Osteoblast (primary cell): ENCODE measurements at regions not wholly inside any gene's neighbourhood (a gene's known extent, or its start where the extent isn't known, plus 50 kb on each side); places are given as distances from the start of the nearest gene placed in this dataset.

Experiments
- DNase-seq: peaks from one replicate; pipeline ENCODE4 v3.0.0; 2011; ENCODE audit warnings: low spot score, mixed read lengths; ENCODE audit not compliant: insufficient read length; ENCODE audit errors: missing footprints
- H2AFZ ChIP-seq: 2 replicates; pipeline ENCODE4 v1.6.0; 2011; ENCODE audit warnings: mild to moderate bottlenecking, low read length
- H3K27ac ChIP-seq: 2 replicates; pipeline ENCODE4 v1.5.1; 2011; ENCODE audit warnings: mild to moderate bottlenecking, low read depth, low read length, moderate library complexity
- H3K27me3 ChIP-seq: 2 replicates; pipeline ENCODE4 v1.6.0; 2012; ENCODE audit warnings: mild to moderate bottlenecking, control low read depth, inconsistent platforms, low read length, moderate library complexity; ENCODE audit not compliant: insufficient read depth
- H3K36me3 ChIP-seq: 2 replicates; pipeline ENCODE4 v1.5.1; 2011; ENCODE audit warnings: mild to moderate bottlenecking, low read length, control low read depth, moderate library complexity; ENCODE audit not compliant: insufficient read depth
- H3K4me1 ChIP-seq: 2 replicates; pipeline ENCODE4 v1.5.1; 2011; ENCODE audit warnings: mild to moderate bottlenecking, low read length, control low read depth, moderate library complexity; ENCODE audit not compliant: insufficient read depth
- H3K4me2 ChIP-seq: 2 replicates; pipeline ENCODE4 v1.6.0; 2011; ENCODE audit warnings: mild to moderate bottlenecking, low read length; ENCODE audit not compliant: insufficient read depth
- H3K4me3 ChIP-seq: fragments of 200-600 bp; sonication (generic); 3 replicates; pipeline ENCODE4 v1.5.1; 2012; ENCODE audit warnings: mild to moderate bottlenecking, low read length, inconsistent platforms; ENCODE audit not compliant: insufficient read depth
- H3K79me2 ChIP-seq: 2 replicates; pipeline ENCODE4 v1.6.0; 2012; ENCODE audit warnings: mild to moderate bottlenecking, low read length, control low read depth, inconsistent platforms; ENCODE audit not compliant: insufficient read depth
- H3K9me3 ChIP-seq: 2 replicates; pipeline ENCODE4 v1.5.1; 2011; ENCODE audit warnings: low read depth, low read length, control low read depth
- H4K20me1 ChIP-seq: 2 replicates; pipeline ENCODE4 v1.6.0; 2012; ENCODE audit warnings: mild to moderate bottlenecking, low read length, control low read depth; ENCODE audit not compliant: insufficient read depth
- CTCF ChIP-seq: IDR thresholded peaks from 2 replicates; pipeline ENCODE4 v1.5.1; 2011; ENCODE audit warnings: mild to moderate bottlenecking, low read depth, low read length, moderate library complexity; ENCODE audit errors: extremely low read depth

GRCh38 chr18:29077344-29077743 is 900.4 kb upstream of the CDH2 start:
- Histone ChIP-seq H3K36me3 (no peaks in the 10 kb centered on the region), H3K27ac (no peak overlapping the region), H3K4me1 (no peaks in the 10 kb centered on the region), H3K79me2 (no peaks in the 10 kb centered on the region), H3K4me2 (no peak overlapping the region), H3K27me3 (no peaks in the 10 kb centered on the region), H4K20me1 (no peaks in the 10 kb centered on the region), H3K9me3 (no peaks in the 10 kb centered on the region), H2AFZ (no peak overlapping the region), H3K4me3 (no peak overlapping the region)
- TF ChIP-seq CTCF: no peak
- DNase-seq: no peak

- Histone ChIP-seq H3K4me2 (no peak overlapping the region), H3K4me1 (no peaks in the 10 kb centered on the region), H3K27ac (no peak overlapping the region), H3K36me3 (no peaks in the 10 kb centered on the region), H4K20me1 (no peaks in the 10 kb centered on the region), H3K27me3 (no peaks in the 10 kb centered on the region), H2AFZ (no peak overlapping the region), H3K9me3 (no peaks in the 10 kb centered on the region), H3K79me2 (no peaks in the 10 kb centered on the region), H3K4me3 (no peak overlapping the region)
- no peak for TF ChIP-seq CTCF
- DNase-seq: no peak
Observed at GRCh38 chr18:29076645-29077044, 899.7 kb upstream of the CDH2 start.

DNA sequence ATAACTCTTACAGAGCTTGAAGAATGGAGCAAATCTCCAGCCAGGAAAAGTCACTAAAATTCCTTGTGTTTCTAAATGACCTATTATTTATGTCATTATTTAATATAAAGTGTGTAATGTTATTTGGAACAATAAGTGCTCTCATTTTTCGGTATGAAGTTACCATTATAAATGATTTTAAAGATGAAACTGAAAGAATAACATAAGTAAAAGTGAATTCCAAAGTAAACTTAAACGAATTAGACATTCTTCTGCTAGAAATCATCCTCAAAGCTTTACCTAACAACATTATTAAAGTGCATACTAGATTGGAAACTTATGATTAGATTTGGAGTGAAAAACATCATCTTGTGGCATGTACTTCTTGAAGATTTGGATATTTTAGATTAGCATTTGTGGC is 897.2 kb upstream of the CDH2 start:
- H2AFZ ChIP-seq: peak overlapping the region; percentile 16
- no peaks in the 10 kb centered on the region for H3K36me3 ChIP-seq
- H4K20me1 ChIP-seq: no peaks in the 10 kb centered on the region
- no peaks in the 10 kb centered on the region for H3K79me2 ChIP-seq
- no peak for DNase-seq
- no peak overlapping the region for H3K27ac ChIP-seq
- H3K9me3 ChIP-seq: no peaks in the 10 kb centered on the region
- no peak for TF ChIP-seq CTCF
- H3K4me3 ChIP-seq: no peak overlapping the region
- H3K4me2 ChIP-seq: no peak overlapping the region
- H3K4me1 ChIP-seq: no peaks in the 10 kb centered on the region
- no peaks in the 10 kb centered on the region for H3K27me3 ChIP-seq

GRCh38 chr18:29071869-29072268 is 894.9 kb upstream of the CDH2 start:
- no peak overlapping the region for H3K27ac ChIP-seq
- H4K20me1 ChIP-seq: no peaks in the 10 kb centered on the region
- no peak overlapping the region for H3K4me3 ChIP-seq
- no peaks in the 10 kb centered on the region for H3K27me3 ChIP-seq
- no peak for DNase-seq
- no peaks in the 10 kb centered on the region for H3K79me2 ChIP-seq
- no peaks in the 10 kb centered on the region for H3K36me3 ChIP-seq
- H2AFZ ChIP-seq: no peak overlapping the region
- no peak for TF ChIP-seq CTCF
- no peak overlapping the region for H3K4me2 ChIP-seq
- no peaks in the 10 kb centered on the region for H3K4me1 ChIP-seq
- H3K9me3 ChIP-seq: no peaks in the 10 kb centered on the region
